ENCODE measurements at regions not wholly inside any gene's neighbourhood (a gene's known extent, or its start where the extent isn't known, plus 50 kb on each side); places are given as distances from the start of the nearest gene placed in this dataset.
"Not testable (repeated sequence)": the region's sequence is repeated elsewhere in the genome, so short reads cannot be mapped to it uniquely, and the experiment has no call there.

GRCh38 chr10:78458983-78459638 is 425.4 kb downstream of the RPS24 start:
- peak; percentile 66 for DNase-seq (ENCODE audit: low spot score)

DNA sequence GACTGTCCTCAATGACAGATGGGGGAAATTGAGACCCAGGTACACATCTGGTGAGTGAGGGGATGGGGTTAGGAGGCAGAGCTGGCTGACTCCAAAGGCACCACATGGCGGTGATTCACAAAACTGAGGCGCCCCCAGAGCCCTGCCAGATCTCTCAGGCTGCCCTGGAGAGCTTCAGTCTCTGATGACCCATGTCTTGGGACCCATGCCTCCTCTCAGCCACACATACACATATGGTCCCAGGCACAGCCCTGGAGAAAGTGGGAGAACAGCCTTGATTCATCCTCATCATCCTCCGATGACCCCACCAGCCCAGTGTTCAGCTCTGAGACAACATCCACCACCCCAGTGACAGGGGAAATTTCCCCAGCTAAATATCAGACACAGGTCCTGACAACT is 426.0 kb downstream of the RPS24 start:
- no peak for DNase-seq (ENCODE audit: low spot score)

- DNase-seq (ENCODE audit: low spot score), result no peak
These were observed 426.5 kb downstream of the RPS24 start for GRCh38 chr10:78460204-78460603.

DNA sequence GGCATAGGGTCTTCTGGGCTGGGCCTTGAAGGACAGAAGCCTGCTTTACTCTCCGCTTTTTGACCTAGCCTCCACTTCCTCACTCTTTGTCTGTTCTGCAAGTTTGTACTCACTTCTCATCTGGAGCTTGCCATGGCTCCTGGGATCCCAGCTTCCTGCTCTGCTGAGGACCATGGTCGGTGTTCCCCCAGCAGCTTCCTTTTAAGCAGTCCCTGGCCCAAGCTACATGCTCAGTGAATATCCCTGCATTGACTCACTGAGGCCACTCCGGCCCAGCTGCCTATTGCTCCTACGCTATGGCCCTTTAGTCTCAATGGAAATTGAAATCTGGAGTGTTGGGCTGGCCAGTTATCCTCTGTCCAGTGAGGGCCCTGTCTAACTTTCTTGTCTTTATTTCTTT is 427.7 kb downstream of the RPS24 start:
- no peak for DNase-seq (ENCODE audit: low spot score)

DNA sequence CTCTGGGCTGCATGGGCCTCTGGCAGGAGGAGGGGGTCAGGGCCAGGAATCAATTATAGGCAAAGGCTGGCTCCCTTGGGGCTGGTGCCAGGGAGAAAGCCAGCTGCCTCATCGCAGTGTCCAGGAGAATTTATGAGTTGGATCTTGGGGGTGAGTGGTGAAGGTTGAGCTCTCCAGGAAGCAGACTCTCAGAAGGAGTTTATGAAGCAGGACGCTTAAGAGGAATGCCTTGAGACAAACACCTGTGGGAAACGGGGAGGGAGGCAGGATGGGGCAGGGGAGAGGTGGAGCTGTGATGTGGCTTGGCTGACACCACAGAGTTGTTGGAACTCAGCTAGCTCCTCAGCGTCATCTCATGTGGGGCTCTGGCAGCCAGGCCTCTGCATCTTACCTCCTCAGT is 428.5 kb downstream of the RPS24 start:
- no peak for DNase-seq (ENCODE audit: low spot score)

- no peak for DNase-seq (ENCODE audit: low spot score)
These were observed 429.1 kb downstream of the RPS24 start for GRCh38 chr10:78462726-78463228.

DNA sequence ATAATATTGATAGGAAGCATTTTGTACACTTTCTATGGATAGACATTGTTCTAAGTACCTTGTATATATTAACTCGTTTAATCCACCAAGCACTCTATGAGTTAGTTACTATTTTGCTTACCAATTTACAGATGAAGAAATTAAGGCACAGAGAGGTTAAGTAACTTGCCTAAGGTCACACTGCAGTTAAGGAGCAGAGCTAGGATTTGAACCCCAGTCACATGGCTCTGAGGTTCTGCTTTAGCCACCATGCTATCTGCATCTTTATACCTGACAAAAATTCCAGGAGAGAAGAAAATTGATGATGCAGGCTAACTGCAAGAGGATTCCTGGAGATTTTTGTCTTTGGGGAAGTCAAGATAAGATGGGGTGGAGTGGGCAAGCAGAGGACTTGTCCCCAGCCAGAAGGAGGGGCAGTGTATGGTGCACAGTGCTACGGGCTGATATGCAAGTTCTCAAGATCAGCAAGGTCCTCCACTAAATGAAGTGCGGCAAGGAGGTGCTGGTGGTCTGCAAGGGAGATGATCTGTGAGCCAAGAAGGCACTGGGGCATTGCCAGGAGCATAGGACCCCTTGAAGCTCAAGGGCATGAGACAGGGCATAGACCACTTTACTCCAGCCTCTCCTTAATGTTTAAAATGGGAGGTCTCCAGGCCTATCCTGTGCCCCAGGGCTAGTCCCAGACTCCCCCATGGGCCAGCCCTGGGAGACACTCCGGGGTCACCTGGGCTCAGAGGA is 430.6 kb downstream of the RPS24 start:
- DNase-seq (ENCODE audit: low spot score), result no peak

DNA sequence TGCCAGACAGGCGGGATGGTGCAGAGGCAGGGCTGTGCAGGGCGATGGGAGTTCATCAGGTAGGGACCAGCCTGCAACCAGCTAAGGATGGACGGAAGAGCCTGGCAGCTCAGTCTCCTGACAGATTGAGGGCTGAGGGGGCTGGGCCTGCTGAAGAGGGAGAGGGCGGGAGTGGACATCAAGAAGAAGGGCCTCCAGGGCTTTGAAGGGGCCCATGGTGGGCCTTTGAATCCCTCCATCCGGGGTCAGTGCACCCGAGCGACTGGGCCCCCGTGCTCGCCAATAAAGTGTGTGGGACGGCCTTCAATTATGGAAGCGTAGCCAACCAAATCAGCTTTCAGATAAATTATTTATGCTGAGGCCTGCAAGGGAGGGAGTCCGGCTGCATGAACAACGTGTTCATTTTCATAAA is 431.2 kb downstream of the RPS24 start:
- no peak for DNase-seq (ENCODE audit: low spot score)

DNA sequence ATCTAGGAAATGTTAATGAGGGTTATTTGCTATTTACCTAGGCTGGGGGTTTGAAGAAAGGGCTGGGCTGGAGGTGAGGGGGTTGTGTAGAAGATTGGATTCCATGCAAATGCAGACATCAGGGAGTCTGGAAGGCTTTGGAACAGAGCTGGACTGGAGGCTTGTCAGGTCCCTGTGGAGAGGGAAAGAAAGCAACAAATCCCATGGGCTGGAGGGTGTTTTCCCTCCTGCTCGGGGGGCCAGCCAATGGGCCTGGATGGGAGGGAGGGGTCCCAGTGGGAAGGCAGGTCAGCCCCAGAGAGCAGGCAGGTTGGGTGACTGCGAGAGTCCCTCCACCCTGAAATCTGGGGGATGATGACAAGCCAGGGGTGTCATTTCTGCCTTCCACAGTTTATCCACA is 431.8 kb downstream of the RPS24 start:
- DNase-seq (ENCODE audit: low spot score), result no peak

- no peak for DNase-seq (ENCODE audit: low spot score)
These were observed 433.9 kb downstream of the RPS24 start for GRCh38 chr10:78467496-78468106.

- not testable (repeated sequence) for DNase-seq (ENCODE audit: low spot score)
These were observed 435.1 kb downstream of the RPS24 start for GRCh38 chr10:78468731-78469130.

- no peak for DNase-seq (ENCODE audit: low spot score)
These were observed 436.8 kb downstream of the RPS24 start for GRCh38 chr10:78470267-78471103.

GRCh38 chr10:78471326-78471722 is 437.7 kb downstream of the RPS24 start:
- no peak for DNase-seq (ENCODE audit: low spot score)

DNA sequence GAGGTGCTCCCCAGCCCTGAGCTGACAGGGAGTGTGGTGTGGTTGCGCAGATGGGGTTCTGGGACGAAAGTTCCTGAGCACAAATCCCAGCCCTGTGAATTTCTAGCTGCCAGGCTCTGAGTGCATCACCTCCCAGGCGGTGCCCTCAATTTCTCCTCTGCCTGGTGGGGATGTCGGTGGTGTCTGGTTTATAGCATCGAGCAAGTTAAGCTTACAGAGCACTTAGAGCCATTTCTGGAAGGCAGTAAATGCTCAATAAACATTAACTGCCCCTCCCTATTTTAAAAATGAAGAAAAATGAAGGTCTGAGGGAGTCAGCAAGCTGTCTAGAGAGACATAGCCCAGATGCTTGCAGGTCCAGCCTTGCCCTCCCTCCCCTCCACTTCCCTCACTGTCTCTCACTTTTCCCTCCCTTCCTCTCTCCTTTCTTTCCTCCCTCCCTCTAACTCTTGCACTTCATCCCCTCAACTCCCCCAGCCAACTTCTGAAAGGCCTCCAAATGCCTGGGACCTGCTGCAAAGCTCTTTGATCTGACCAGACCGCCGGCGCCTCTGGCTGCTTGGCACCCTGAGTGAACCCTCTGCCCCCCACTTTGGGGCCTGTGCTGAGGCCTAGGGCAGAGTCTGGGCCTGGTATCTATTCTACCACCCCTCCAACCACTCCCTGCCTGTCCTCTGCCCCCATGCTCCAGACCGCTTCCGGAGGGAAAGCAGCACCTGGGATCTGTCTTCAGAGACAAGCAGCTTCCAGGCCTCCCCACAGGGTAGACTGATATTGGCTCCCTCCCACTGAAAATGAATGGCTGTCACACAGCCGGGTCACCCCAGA is 438.3 kb downstream of the RPS24 start:
- DNase-seq (ENCODE audit: low spot score), result no peak

GRCh38 chr10:78472551-78472890 is 438.9 kb downstream of the RPS24 start:
- DNase-seq (ENCODE audit: low spot score), result no peak

DNA sequence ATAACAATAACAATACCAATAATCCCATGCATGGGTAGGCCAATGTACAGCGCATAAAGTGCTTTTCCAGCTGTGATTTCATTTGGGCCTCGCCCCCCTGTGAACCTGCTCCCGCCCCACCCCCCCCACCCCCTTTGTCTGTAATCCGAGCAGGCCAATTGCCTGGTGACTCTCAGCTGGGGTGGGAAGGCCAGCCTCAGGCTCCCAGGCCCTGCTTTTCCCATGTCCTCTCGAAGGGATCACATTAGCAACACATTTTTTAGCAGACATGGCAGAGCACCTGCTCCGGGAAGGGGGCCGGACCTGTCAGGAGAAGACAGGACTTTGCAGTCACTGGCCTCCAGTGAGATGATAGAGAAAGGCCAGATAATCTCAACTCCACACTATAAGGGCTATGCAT is 439.3 kb downstream of the RPS24 start:
- DNase-seq (ENCODE audit: low spot score), result no peak

DNA sequence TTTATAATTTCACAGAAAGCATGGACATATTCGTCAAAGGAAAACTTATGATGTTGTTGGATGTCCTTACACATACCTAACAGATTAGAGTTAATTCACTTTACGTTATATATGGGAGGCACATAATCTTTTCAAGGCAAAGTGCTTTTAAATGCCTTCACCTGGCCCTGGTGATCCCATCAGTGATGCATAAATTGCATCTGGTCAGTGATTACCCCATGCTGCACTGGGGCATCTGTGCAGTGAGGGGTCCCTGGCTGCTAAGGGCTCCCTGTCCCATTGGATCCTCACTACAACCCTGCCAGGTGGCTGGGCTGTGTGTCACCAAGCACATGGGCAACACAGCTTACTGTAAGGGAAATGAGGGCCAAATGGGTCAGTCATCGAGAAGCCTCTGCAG is 441.1 kb downstream of the RPS24 start:
- DNase-seq (ENCODE audit: low spot score), result no peak

DNA sequence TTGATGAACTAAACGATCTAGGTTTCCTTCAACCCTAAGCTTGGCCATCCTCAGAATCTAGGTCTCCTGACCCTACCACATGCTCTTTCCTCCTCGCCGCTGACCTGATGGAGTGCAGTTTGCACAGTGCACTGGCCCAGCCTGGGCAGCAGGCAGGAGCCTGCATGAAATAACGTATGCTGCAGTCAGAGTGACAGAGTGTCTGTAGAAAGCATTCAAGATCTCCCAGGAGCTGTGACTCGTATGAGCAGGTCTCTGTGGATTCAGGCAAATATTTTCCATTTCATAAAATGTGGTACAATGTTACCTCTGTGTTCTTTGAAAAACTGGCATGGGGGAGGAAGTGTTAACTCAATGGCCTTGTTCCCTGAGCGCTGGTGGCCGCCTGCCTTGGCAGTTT is 441.8 kb downstream of the RPS24 start:
- DNase-seq (ENCODE audit: low spot score), result no peak

DNA sequence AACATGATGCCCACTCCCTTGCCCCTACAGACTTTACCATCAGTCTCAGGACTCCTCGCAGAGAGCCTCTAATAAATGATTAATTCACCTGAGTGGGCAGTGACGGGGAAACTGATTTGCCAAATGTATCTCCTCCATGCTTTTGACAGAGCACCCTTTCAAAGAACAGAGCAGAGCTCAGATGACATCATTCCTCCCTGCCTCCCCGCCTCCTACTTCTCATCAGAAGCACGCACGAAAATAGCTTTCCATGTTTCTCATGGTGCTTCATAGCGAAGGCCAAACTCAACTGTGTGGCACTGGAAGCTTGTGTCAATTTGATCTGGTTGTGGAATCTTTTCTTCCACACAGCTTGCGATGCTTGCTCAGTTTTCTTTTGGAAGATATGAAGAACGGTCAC is 442.5 kb downstream of the RPS24 start:
- no peak for DNase-seq (ENCODE audit: low spot score)

DNA sequence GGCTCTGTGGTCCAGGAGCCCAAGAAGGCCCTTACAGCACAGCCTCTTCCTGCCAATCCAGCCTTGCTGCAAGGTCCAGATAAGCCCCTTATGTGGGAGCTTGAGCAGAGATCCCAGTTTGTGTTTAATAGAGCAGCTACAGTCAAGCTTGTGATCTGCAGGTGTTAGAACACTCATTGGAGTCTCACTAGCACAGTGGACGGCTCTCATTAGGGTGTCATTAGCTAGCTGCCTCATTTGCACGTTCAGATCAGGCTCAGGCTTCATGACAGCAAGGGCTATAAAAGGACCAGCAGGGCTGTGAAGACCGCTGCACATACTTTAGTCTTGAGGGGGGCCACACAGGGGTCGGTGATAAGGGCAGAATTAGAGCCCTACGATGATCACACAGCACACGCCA is 443.2 kb downstream of the RPS24 start:
- no peak for DNase-seq (ENCODE audit: low spot score)

DNA sequence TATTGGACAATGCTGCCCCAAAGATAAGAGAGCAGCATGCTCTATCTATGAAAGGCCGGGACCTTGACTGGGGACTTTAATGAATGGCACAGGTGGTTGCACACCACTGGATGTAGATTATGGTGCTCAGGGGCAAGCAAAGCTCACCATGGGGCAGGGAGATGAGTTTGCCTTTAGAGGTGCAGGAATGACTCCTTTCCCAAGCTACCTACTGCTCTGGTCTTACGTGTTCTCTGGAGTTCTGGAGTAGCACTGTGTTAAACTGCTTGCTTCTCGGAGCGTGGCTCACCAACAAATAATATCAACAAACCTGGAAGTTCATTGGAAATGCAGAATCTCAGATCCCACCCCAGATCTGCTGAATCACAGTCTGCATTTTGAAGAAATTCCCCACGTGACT is 445.3 kb downstream of the RPS24 start:
- DNase-seq (ENCODE audit: low spot score), result peak; percentile 1

GRCh38 chr10:78479467-78479866 is 445.8 kb downstream of the RPS24 start:
- no peak for DNase-seq (ENCODE audit: low spot score)

Data from AG08395 (cell line).